ENCODE measurements at regions not wholly inside any gene's neighbourhood (a gene's known extent, or its start where the extent isn't known, plus 50 kb on each side); places are given as distances from the start of the nearest gene placed in this dataset.

DNA sequence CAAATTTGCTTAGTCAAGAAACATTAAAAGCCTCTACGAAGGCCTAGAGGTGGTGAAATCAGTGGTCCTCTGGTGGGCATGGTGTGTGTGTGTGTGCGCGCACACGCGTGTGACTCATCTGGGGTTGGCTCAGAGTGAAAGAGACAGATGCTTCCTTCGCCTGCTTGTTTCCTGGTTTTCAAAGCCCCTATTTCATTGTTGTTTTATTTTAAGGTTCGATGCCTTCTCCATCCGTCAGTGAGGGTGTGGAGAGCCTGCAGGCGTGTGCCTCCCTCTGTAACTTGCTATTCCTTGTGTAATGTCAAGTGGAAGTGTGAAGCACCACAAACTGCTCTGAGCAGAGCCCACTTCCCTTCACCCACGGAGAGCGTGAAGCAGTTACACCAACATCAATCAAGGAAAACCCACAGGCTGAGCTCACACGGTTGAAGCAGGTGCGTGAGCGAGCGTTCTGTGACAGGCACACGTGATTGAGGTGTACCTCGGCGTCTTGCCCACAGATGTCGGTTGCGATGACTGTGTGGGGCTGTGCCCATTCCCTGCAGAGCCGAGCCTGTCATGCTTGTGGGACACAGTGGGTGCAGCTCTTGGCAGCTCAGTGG is 233.9 kb downstream of the PRL start:
- H3K4me1 ChIP-seq (ENCODE audit: control extremely low read depth in 1 of 4, control insufficient read depth in 4 of 4, insufficient read depth in 4 of 4, low read length in 3 of 4), result peaks cover 16 to 39% (median 23%) of the 10 kb centered on the region in 4 experiments
- H3K36me3 ChIP-seq (ENCODE audit: control insufficient read depth in 4 of 4, insufficient read depth in 4 of 4, low read length in 3 of 4), result peaks cover 0 to 2% (median 0%) of the 10 kb centered on the region in 4 experiments
- H3K27ac ChIP-seq (ENCODE audit: insufficient read depth in 1 of 2, low read depth in 1 of 2, low read length in 2 of 2, poor library complexity in 1 of 2, severe bottlenecking in 2 of 2), result peak overlapping the region; percentile 64 to 82
- H3K4me3 ChIP-seq (ENCODE audit: control insufficient read depth in 1 of 7, extremely low read depth in 1 of 7, insufficient read depth in 4 of 7, low read depth in 2 of 7, low read length in 6 of 7), result peak overlapping the region in 2 of 7 experiments; percentile 7 to 44
- H3K27me3 ChIP-seq (replicated peaks in 2 of 5; ENCODE audit: control insufficient read depth in 4 of 5, insufficient read depth in 5 of 5, low read length in 4 of 5), result no peaks in the 10 kb centered on the region
- CTCF ChIA-PET, result interaction anchor here (0.8 to 1.0 kb wide), 2 partner anchors 34 to 83 kb away, joined by 3 to 4 read pairs; no protein-coding TSS in a partner anchor
- DNase-seq, result peak; percentile 90 to 99 (median 98)
- POLR2A ChIA-PET, result no interaction called here
- H3K9me3 ChIP-seq (ENCODE audit: control extremely low read depth in 1 of 5, control insufficient read depth in 4 of 5, insufficient read depth in 2 of 5, low read depth in 1 of 5, low read length in 4 of 5), result no peaks in the 10 kb centered on the region
- 1% methylated on average over 20 of the region's 21 CpGs for WGBS (ENCODE audit: insufficient coverage)

DNA sequence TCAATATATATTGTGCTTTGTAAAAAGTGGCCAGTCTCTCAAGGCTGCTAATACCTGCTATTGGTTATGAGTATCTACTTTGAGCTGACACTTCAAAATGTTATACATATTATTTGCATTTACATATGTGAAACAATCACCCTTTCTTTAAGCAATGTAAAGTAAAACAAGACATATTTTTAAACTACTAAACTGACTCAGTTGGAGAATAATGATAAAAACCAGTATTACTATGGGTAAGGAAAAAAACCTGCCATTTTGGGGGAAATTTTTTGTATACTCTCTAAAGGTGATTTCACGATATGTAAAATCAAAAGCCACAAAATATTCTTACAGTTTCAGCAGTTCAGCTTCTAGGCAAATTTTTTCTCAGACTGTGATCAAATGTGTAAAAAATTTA is 232.3 kb downstream of the PRL start:
- CTCF ChIA-PET, result interaction anchor here (0.8 to 1.3 kb wide), 2 partner anchors 11 to 13 kb away, joined by 4 read pairs; no protein-coding TSS in a partner anchor
- no peaks in the 10 kb centered on the region for H3K9me3 ChIP-seq (ENCODE audit: control extremely low read depth in 1 of 5, control insufficient read depth in 4 of 5, insufficient read depth in 2 of 5, low read depth in 1 of 5, low read length in 4 of 5)
- H3K4me3 ChIP-seq (ENCODE audit: control insufficient read depth in 1 of 7, extremely low read depth in 1 of 7, insufficient read depth in 4 of 7, low read depth in 2 of 7, low read length in 6 of 7), result no peak overlapping the region
- no peak for DNase-seq
- peaks cover 0 to 2% (median 0%) of the 10 kb centered on the region in 4 experiments for H3K36me3 ChIP-seq (ENCODE audit: control insufficient read depth in 4 of 4, insufficient read depth in 4 of 4, low read length in 3 of 4)
- POLR2A ChIA-PET, result no interaction called here
- H3K4me1 ChIP-seq (ENCODE audit: control extremely low read depth in 1 of 4, control insufficient read depth in 4 of 4, insufficient read depth in 4 of 4, low read length in 3 of 4), result peaks cover 14 to 30% (median 17%) of the 10 kb centered on the region in 4 experiments
- WGBS (ENCODE audit: insufficient coverage), result no CpG with 5 or more reads among the region's 1 CpG
- no peak overlapping the region for H3K27ac ChIP-seq (ENCODE audit: insufficient read depth in 1 of 2, low read depth in 1 of 2, low read length in 2 of 2, poor library complexity in 1 of 2, severe bottlenecking in 2 of 2)
- no peaks in the 10 kb centered on the region for H3K27me3 ChIP-seq (replicated peaks in 2 of 5; ENCODE audit: control insufficient read depth in 4 of 5, insufficient read depth in 5 of 5, low read length in 4 of 5)

DNA sequence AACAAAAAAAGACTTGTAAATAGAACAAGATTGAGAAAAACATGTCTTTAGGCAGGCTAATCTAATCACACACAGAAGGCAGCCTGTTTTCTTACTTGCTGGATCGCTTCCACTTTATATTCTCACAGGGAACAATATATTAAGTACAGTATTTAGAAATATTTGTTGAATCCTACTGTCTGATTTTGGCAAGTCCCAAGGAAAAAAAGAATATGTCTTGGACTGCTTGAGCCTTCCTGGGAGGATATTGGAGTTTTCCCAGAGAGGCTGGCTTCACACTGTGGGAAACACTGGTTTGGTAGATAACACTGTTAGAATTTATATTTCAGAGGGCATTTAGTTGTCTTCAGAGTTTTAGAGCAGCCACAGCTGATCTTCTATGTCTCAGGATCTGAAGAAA is 229.7 kb downstream of the PRL start:
- no peak for DNase-seq

DNA sequence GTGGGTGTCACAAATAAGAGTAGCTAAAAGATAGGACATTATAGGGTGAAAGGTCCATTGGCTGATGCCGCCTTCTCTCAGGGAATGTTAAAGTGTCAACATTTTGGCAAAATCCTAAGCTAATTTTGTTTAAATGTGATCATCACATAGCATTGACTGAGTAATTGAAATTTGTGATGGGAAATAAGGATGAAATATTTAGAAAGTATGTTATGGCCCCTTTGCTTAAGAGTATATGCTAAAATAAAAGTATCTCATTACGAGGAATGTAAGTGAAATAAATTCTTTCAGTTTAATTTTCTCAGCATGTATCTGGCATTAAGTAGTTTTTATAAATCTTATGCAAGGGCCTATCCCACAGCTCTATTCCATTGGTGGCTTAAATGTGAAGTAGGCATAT is 229.2 kb downstream of the PRL start:
- DNase-seq, result no peak
- ChIA-PET POLR2A (no interaction called here), CTCF (no interaction called here)
- no peaks in the 10 kb centered on the region for H3K27me3 ChIP-seq (replicated peaks in 2 of 5; ENCODE audit: control insufficient read depth in 4 of 5, insufficient read depth in 5 of 5, low read length in 4 of 5)
- no peaks in the 10 kb centered on the region for H3K36me3 ChIP-seq (ENCODE audit: control insufficient read depth in 4 of 4, insufficient read depth in 4 of 4, low read length in 3 of 4)
- H3K4me3 ChIP-seq (ENCODE audit: control insufficient read depth in 1 of 7, extremely low read depth in 1 of 7, insufficient read depth in 4 of 7, low read depth in 2 of 7, low read length in 6 of 7), result no peak overlapping the region
- H3K4me1 ChIP-seq (ENCODE audit: control extremely low read depth in 1 of 4, control insufficient read depth in 4 of 4, insufficient read depth in 4 of 4, low read length in 3 of 4), result peaks cover 2 to 26% (median 17%) of the 10 kb centered on the region in 4 experiments
- WGBS (ENCODE audit: insufficient coverage), result 100% methylated on average over 1 of the region's 2 CpGs
- H3K9me3 ChIP-seq (ENCODE audit: control extremely low read depth in 1 of 5, control insufficient read depth in 4 of 5, insufficient read depth in 2 of 5, low read depth in 1 of 5, low read length in 4 of 5), result no peaks in the 10 kb centered on the region
- no peak overlapping the region for H3K27ac ChIP-seq (ENCODE audit: insufficient read depth in 1 of 2, low read depth in 1 of 2, low read length in 2 of 2, poor library complexity in 1 of 2, severe bottlenecking in 2 of 2)

More for the DNA sequence above, 229.7 kb downstream of the PRL start:
- no peak overlapping the region for H3K4me3 ChIP-seq (ENCODE audit: control insufficient read depth in 1 of 7, extremely low read depth in 1 of 7, insufficient read depth in 4 of 7, low read depth in 2 of 7, low read length in 6 of 7)
- no peaks in the 10 kb centered on the region for H3K9me3 ChIP-seq (ENCODE audit: control extremely low read depth in 1 of 5, control insufficient read depth in 4 of 5, insufficient read depth in 2 of 5, low read depth in 1 of 5, low read length in 4 of 5)
- no CpG with 5 or more reads among the region's 1 CpG for WGBS (ENCODE audit: insufficient coverage)
- H3K36me3 ChIP-seq (ENCODE audit: control insufficient read depth in 4 of 4, insufficient read depth in 4 of 4, low read length in 3 of 4), result no peaks in the 10 kb centered on the region
- ChIA-PET POLR2A (no interaction called here), CTCF (no interaction called here)
- H3K27ac ChIP-seq (ENCODE audit: insufficient read depth in 1 of 2, low read depth in 1 of 2, low read length in 2 of 2, poor library complexity in 1 of 2, severe bottlenecking in 2 of 2), result no peak overlapping the region
- H3K27me3 ChIP-seq (replicated peaks in 2 of 5; ENCODE audit: control insufficient read depth in 4 of 5, insufficient read depth in 5 of 5, low read length in 4 of 5), result no peaks in the 10 kb centered on the region
- peaks cover 6 to 32% (median 21%) of the 10 kb centered on the region in 4 experiments for H3K4me1 ChIP-seq (ENCODE audit: control extremely low read depth in 1 of 4, control insufficient read depth in 4 of 4, insufficient read depth in 4 of 4, low read length in 3 of 4)

DNA sequence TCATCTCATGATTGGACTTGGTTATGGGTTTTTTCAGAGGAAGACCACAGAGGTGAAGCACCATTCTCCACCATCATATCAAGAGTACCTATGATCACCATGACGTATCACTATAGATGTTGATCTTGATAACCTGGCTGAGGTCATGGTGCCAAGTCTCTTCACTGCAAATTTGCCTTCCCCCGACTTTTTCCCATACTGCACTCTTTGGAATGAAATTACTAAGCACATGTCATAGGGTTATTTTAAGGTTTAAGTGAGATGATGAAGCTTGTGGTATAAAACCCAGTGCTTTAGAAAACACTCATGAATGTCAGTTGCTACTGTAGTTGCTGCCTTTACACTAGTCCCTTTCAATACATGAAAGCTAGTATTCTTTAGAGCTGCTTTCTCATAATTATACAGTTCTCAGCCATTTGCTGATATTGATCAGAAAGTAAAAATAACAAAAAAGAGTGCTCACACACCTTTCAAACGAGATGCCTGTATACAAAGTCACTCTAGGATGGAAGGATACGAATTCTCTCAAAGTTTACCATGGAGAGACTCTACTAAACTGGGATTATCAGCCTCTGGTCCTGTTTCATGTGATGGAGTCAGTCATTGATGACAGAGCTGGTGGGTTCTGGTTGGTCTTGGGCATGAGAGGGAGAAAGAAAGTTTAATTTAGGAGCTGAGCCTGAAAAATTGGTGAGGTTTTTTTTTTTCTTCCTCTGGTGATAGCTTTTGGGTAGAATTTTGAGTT is 228.1 kb downstream of the PRL start:
- H3K27ac ChIP-seq (ENCODE audit: insufficient read depth in 1 of 2, low read depth in 1 of 2, low read length in 2 of 2, poor library complexity in 1 of 2, severe bottlenecking in 2 of 2), result no peak overlapping the region
- no peaks in the 10 kb centered on the region for H3K9me3 ChIP-seq (ENCODE audit: control extremely low read depth in 1 of 5, control insufficient read depth in 4 of 5, insufficient read depth in 2 of 5, low read depth in 1 of 5, low read length in 4 of 5)
- H3K4me3 ChIP-seq (ENCODE audit: control insufficient read depth in 1 of 7, extremely low read depth in 1 of 7, insufficient read depth in 4 of 7, low read depth in 2 of 7, low read length in 6 of 7), result no peak overlapping the region
- WGBS (ENCODE audit: insufficient coverage), result 100% methylated on average over 4 of the region's 4 CpGs
- H3K36me3 ChIP-seq (ENCODE audit: control insufficient read depth in 4 of 4, insufficient read depth in 4 of 4, low read length in 3 of 4), result no peaks in the 10 kb centered on the region
- POLR2A ChIA-PET, result no interaction called here
- CTCF ChIA-PET, result interaction anchor here (0.6 to 0.8 kb wide), 2 partner anchors 26 to 1648 kb away, joined by 3 to 5 read pairs; no protein-coding TSS in a partner anchor
- H3K27me3 ChIP-seq (replicated peaks in 2 of 5; ENCODE audit: control insufficient read depth in 4 of 5, insufficient read depth in 5 of 5, low read length in 4 of 5), result no peaks in the 10 kb centered on the region
- no peak for DNase-seq
- H3K4me1 ChIP-seq (ENCODE audit: control extremely low read depth in 1 of 4, control insufficient read depth in 4 of 4, insufficient read depth in 4 of 4, low read length in 3 of 4), result peaks cover 10 to 24% (median 11%) of the 10 kb centered on the region in 4 experiments

DNA sequence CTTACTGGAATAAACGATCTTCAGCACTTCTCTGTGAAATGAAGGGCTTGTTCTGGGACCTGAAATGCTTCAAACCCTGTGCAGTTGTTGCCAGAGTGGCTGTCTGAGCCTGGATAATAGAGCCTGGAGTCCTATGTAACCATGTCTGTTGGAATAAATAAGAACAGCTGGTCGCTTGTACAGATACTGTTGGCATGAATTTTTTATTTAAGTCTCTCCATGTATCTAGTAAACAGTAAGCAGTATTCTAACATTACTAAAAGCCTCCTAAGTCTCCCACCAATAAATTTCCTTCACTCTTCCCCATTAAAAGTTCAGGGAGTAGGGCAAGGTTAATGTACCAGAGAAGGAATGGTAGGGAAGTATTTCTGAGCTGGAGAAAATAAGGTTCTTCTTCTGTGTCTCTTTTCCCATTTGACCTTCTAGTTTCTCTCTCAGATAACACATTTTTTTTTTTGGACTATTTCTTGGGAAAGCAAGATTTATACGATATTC is 227.5 kb downstream of the PRL start:
- ChIA-PET CTCF (interaction anchor here (0.6 kb wide), 1 partner anchor 1648 kb away, joined by 5 read pairs; no protein-coding TSS in a partner anchor), POLR2A (interaction anchor here (0.5 kb wide), 1 partner anchor 25 kb away, joined by 5 read pairs; no protein-coding TSS in a partner anchor)
- no peak for DNase-seq
- WGBS (ENCODE audit: insufficient coverage), result 94% methylated on average over 2 of the region's 3 CpGs
- H3K36me3 ChIP-seq (ENCODE audit: control insufficient read depth in 4 of 4, insufficient read depth in 4 of 4, low read length in 3 of 4), result no peaks in the 10 kb centered on the region
- H3K4me1 ChIP-seq (ENCODE audit: control extremely low read depth in 1 of 4, control insufficient read depth in 4 of 4, insufficient read depth in 4 of 4, low read length in 3 of 4), result peaks cover 10 to 24% (median 12%) of the 10 kb centered on the region in 4 experiments
- H3K27ac ChIP-seq (ENCODE audit: insufficient read depth in 1 of 2, low read depth in 1 of 2, low read length in 2 of 2, poor library complexity in 1 of 2, severe bottlenecking in 2 of 2), result no peak overlapping the region
- no peak overlapping the region for H3K4me3 ChIP-seq (ENCODE audit: control insufficient read depth in 1 of 7, extremely low read depth in 1 of 7, insufficient read depth in 4 of 7, low read depth in 2 of 7, low read length in 6 of 7)
- H3K9me3 ChIP-seq (ENCODE audit: control extremely low read depth in 1 of 5, control insufficient read depth in 4 of 5, insufficient read depth in 2 of 5, low read depth in 1 of 5, low read length in 4 of 5), result no peaks in the 10 kb centered on the region
- H3K27me3 ChIP-seq (replicated peaks in 2 of 5; ENCODE audit: control insufficient read depth in 4 of 5, insufficient read depth in 5 of 5, low read length in 4 of 5), result no peaks in the 10 kb centered on the region
